HL-60 (cell line): ENCODE measurements at regions not wholly inside any gene's neighbourhood (a gene's known extent, or its start where the extent isn't known, plus 50 kb on each side); places are given as distances from the start of the nearest gene placed in this dataset.

ENCODE experiments used
- DNase-seq, 2 experiments: peaks; one replicate each; pipeline ENCODE4 v3.0.0-alpha.2; 2010 to 2020; ENCODE audit warnings: low read depth in 1 of 2, low spot score in 1 of 2
- H3K27ac ChIP-seq: fragments of 250-450 bp; sonication (Bioruptor Pico); replicated peaks from 2 replicates; pipeline ENCODE4 v1.5.1; 2020; ENCODE audit warnings: mild to moderate bottlenecking, moderate library complexity
- H3K27me3 ChIP-seq: fragments of 250-450 bp; sonication (Bioruptor Pico); 2 replicates; pipeline ENCODE4 v1.5.1; 2021; ENCODE audit warnings: mild to moderate bottlenecking, moderate library complexity; ENCODE audit not compliant: insufficient read depth, poor library complexity, severe bottlenecking
- H3K4me3 ChIP-seq: replicated peaks from 2 replicates; pipeline ENCODE4 v1.5.1; 2011; ENCODE audit warnings: mild to moderate bottlenecking, control low read depth, low read length; ENCODE audit not compliant: insufficient read depth
- GABPA ChIP-seq: IDR thresholded peaks from 2 replicates; pipeline ENCODE4 v1.6.1; 2012; ENCODE audit warnings: low read depth
- POLR2AphosphoS5 ChIP-seq: IDR thresholded peaks from 2 replicates; pipeline ENCODE4 v1.6.1; 2012; ENCODE audit warnings: low read depth
- SPI1 ChIP-seq: IDR thresholded peaks from 2 replicates; pipeline ENCODE4 v1.6.1; 2012; ENCODE audit warnings: low read depth, mild to moderate bottlenecking, borderline replicate concordance
- TF ChIP-seq, protein P1 (sequence below): IDR thresholded peaks from 2 replicates; pipeline ENCODE4 v1.6.1; 2012; ENCODE audit warnings: low read depth; ENCODE audit not compliant: insufficient replicate concordance
- TF ChIP-seq, protein P2 (sequence below): IDR thresholded peaks from one replicate; pipeline ENCODE4 v1.5.1; 2011; ENCODE audit warnings: low read length, control low read depth, inconsistent platforms; ENCODE audit not compliant: insufficient read depth

DNA sequence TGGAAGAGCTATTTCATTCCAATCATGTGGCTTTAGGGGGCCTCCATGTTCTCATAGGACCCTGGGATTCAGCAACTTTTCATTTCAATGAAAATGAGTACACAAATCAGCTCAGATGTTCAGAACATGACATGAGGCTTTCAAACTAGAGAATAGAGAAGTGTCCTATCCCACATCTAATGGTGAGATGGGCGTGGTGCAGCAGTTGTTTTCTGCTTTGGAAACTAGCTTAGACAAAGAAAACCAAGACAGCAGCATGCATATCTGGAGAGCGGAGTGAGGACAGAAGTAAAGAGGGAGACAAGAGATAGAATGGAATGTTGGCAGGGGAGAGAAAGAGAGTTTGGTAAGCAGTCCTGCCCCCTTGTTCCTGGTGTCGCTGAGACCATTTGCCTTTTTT lies 1009.1 kb upstream of the IGFBP7 start:
- no peak for DNase-seq
- TF ChIP-seq, protein P1, sequence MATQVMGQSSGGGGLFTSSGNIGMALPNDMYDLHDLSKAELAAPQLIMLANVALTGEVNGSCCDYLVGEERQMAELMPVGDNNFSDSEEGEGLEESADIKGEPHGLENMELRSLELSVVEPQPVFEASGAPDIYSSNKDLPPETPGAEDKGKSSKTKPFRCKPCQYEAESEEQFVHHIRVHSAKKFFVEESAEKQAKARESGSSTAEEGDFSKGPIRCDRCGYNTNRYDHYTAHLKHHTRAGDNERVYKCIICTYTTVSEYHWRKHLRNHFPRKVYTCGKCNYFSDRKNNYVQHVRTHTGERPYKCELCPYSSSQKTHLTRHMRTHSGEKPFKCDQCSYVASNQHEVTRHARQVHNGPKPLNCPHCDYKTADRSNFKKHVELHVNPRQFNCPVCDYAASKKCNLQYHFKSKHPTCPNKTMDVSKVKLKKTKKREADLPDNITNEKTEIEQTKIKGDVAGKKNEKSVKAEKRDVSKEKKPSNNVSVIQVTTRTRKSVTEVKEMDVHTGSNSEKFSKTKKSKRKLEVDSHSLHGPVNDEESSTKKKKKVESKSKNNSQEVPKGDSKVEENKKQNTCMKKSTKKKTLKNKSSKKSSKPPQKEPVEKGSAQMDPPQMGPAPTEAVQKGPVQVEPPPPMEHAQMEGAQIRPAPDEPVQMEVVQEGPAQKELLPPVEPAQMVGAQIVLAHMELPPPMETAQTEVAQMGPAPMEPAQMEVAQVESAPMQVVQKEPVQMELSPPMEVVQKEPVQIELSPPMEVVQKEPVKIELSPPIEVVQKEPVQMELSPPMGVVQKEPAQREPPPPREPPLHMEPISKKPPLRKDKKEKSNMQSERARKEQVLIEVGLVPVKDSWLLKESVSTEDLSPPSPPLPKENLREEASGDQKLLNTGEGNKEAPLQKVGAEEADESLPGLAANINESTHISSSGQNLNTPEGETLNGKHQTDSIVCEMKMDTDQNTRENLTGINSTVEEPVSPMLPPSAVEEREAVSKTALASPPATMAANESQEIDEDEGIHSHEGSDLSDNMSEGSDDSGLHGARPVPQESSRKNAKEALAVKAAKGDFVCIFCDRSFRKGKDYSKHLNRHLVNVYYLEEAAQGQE: no peak
- TF ChIP-seq, protein P2, sequence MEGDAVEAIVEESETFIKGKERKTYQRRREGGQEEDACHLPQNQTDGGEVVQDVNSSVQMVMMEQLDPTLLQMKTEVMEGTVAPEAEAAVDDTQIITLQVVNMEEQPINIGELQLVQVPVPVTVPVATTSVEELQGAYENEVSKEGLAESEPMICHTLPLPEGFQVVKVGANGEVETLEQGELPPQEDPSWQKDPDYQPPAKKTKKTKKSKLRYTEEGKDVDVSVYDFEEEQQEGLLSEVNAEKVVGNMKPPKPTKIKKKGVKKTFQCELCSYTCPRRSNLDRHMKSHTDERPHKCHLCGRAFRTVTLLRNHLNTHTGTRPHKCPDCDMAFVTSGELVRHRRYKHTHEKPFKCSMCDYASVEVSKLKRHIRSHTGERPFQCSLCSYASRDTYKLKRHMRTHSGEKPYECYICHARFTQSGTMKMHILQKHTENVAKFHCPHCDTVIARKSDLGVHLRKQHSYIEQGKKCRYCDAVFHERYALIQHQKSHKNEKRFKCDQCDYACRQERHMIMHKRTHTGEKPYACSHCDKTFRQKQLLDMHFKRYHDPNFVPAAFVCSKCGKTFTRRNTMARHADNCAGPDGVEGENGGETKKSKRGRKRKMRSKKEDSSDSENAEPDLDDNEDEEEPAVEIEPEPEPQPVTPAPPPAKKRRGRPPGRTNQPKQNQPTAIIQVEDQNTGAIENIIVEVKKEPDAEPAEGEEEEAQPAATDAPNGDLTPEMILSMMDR: no peak
- Histone ChIP-seq H3K27me3 (no peaks in the 10 kb centered on the region), H3K27ac (no peak overlapping the region), H3K4me3 (no peak overlapping the region)

DNA sequence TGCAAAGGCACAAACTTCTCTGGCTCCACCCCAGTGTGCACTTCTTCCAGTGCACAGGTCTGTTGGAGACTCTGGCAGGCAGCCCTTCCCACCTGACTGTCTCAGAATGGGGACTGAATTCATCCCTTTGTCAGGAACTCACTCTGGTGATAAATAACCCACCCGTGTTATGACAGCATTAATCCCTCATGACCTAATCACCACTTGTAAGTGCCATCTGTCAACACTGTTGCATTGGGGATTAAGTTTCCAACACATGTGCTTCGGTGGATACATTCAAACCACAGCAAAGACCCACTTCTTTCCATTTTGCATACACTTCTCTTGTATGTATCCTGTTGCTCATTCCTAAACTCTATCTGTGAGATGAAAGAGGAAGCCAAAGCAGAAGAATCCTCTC lies 1002.9 kb upstream of the IGFBP7 start:
- no peak overlapping the region for H3K27ac ChIP-seq
- no peak overlapping the region for H3K4me3 ChIP-seq
- H3K27me3 ChIP-seq: no peaks in the 10 kb centered on the region
- TF ChIP-seq POLR2AphosphoS5 (no peak), SPI1 (no peak), GABPA (no peak)
- TF ChIP-seq, protein P1: no peak
- TF ChIP-seq, protein P2: no peak
- DNase-seq: no peak

DNA sequence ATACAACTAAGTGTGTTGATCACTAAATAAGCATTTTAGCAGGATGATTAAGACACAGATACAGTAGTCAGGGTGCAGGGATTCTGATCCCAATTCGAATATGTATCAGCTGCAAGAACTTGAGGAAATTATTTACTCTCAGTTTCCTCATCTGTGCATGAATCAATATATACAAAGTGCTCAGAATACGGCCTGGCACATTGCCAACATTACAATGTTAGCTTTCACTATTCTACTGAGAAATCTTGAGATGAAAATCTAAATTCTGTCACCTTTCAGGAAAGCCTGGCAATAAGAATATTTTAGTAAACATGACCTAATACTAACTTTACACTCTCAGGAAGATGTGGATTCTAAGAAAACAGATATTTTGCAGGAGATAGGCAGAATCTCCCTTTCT lies 1001.6 kb upstream of the IGFBP7 start:
- no peak for DNase-seq
- Histone ChIP-seq H3K4me3 (no peak overlapping the region), H3K27ac (no peak overlapping the region), H3K27me3 (no peaks in the 10 kb centered on the region)
- TF ChIP-seq SPI1: no peak
- TF ChIP-seq GABPA: no peak
- no peak for TF ChIP-seq POLR2AphosphoS5
- TF ChIP-seq, protein P1: no peak
- TF ChIP-seq, protein P2: no peak
